ENCODE measurements at regions not wholly inside any gene's neighbourhood (a gene's known extent, or its start where the extent isn't known, plus 50 kb on each side); places are given as distances from the start of the nearest gene placed in this dataset.

- H3K27ac Mint-ChIP-seq: no peak overlapping the region
- H3K9me3 ChIP-seq (ENCODE audit: control insufficient read depth in 2 of 2, low read length in 2 of 2): no peaks in the 10 kb centered on the region
- DNase-seq (no peak), ATAC-seq (ENCODE audit: low read depth in 2 of 2) (no peak)
- no peaks in the 10 kb centered on the region for H3K27me3 Mint-ChIP-seq
- no peaks in the 10 kb centered on the region for H3K27me3 ChIP-seq (ENCODE audit: control insufficient read depth, insufficient read depth, low read length)
- H3K4me1 ChIP-seq (ENCODE audit: control insufficient read depth, insufficient read depth, low read length, poor library complexity, severe bottlenecking): no peaks in the 10 kb centered on the region
- H3K36me3 ChIP-seq (ENCODE audit: control insufficient read depth, insufficient read depth, low read length): no peaks in the 10 kb centered on the region
- no peaks in the 10 kb centered on the region for H3K36me3 Mint-ChIP-seq
- no peak overlapping the region for H3K27ac ChIP-seq (ENCODE audit: insufficient read depth, low read length, poor library complexity, severe bottlenecking)
- H3K4me3 ChIP-seq (ENCODE audit: low read depth, low read length): no peak overlapping the region
- H3K4me3 Mint-ChIP-seq: no peak overlapping the region
- H3K4me1 Mint-ChIP-seq: no peaks in the 10 kb centered on the region
- peaks cover 0 to 2% (median 1%) of the 10 kb centered on the region in 7 donors for H3K9me3 Mint-ChIP-seq
Observed at GRCh38 chr4:84019626-84020025, 479.5 kb downstream of the NKX6-1 start.

- no peaks in the 10 kb centered on the region for H3K9me3 ChIP-seq (ENCODE audit: control insufficient read depth in 2 of 2, low read length in 2 of 2)
- Mint-ChIP-seq H3K9me3 (peaks cover 0 to 12% (median 0%) of the 10 kb centered on the region in 7 donors), H3K27me3 (no peaks in the 10 kb centered on the region), H3K27ac (no peak overlapping the region), H3K4me1 (no peaks in the 10 kb centered on the region), H3K4me3 (no peak overlapping the region), H3K36me3 (no peaks in the 10 kb centered on the region)
- DNase-seq: no peak
- no peaks in the 10 kb centered on the region for H3K27me3 ChIP-seq (ENCODE audit: control insufficient read depth, insufficient read depth, low read length)
- ATAC-seq (ENCODE audit: low read depth in 2 of 2): no peak
- no peak overlapping the region for H3K4me3 ChIP-seq (ENCODE audit: low read depth, low read length)
- no peaks in the 10 kb centered on the region for H3K36me3 ChIP-seq (ENCODE audit: control insufficient read depth, insufficient read depth, low read length)
- H3K27ac ChIP-seq (ENCODE audit: insufficient read depth, low read length, poor library complexity, severe bottlenecking): no peak overlapping the region
- no peaks in the 10 kb centered on the region for H3K4me1 ChIP-seq (ENCODE audit: control insufficient read depth, insufficient read depth, low read length, poor library complexity, severe bottlenecking)
Observed at GRCh38 chr4:84003046-84003445, 467.1 kb downstream of the GPAT3 start.

- Mint-ChIP-seq H3K36me3 (no peaks in the 10 kb centered on the region), H3K4me3 (no peak overlapping the region), H3K4me1 (no peaks in the 10 kb centered on the region), H3K9me3 (peaks cover 0 to 5% (median 0%) of the 10 kb centered on the region in 7 donors), H3K27ac (no peak overlapping the region), H3K27me3 (no peaks in the 10 kb centered on the region)
- Histone ChIP-seq H3K27me3 (ENCODE audit: control insufficient read depth, insufficient read depth, low read length) (no peaks in the 10 kb centered on the region), H3K9me3 (ENCODE audit: control insufficient read depth in 2 of 2, low read length in 2 of 2) (no peaks in the 10 kb centered on the region), H3K36me3 (ENCODE audit: control insufficient read depth, insufficient read depth, low read length) (no peaks in the 10 kb centered on the region), H3K4me1 (ENCODE audit: control insufficient read depth, insufficient read depth, low read length, poor library complexity, severe bottlenecking) (no peaks in the 10 kb centered on the region), H3K27ac (ENCODE audit: insufficient read depth, low read length, poor library complexity, severe bottlenecking) (no peak overlapping the region), H3K4me3 (ENCODE audit: low read depth, low read length) (no peak overlapping the region)
- no peak for DNase-seq
- ATAC-seq (ENCODE audit: low read depth in 2 of 2): no peak
Observed at GRCh38 chr4:84001876-84002569, 466.1 kb downstream of the GPAT3 start.

GRCh38 chr4:83996254-83996653 is 460.3 kb downstream of the GPAT3 start:
- no peaks in the 10 kb centered on the region for H3K27me3 Mint-ChIP-seq
- no peaks in the 10 kb centered on the region for H3K4me1 ChIP-seq (ENCODE audit: control insufficient read depth, insufficient read depth, low read length, poor library complexity, severe bottlenecking)
- peaks cover 0 to 6% (median 0%) of the 10 kb centered on the region in 7 donors for H3K9me3 Mint-ChIP-seq
- H3K9me3 ChIP-seq (ENCODE audit: control insufficient read depth in 2 of 2, low read length in 2 of 2): no peaks in the 10 kb centered on the region
- H3K4me3 Mint-ChIP-seq: no peak overlapping the region
- H3K4me3 ChIP-seq (ENCODE audit: low read depth, low read length): no peak overlapping the region
- DNase-seq (no peak), ATAC-seq (ENCODE audit: low read depth in 2 of 2) (no peak)
- no peaks in the 10 kb centered on the region for H3K36me3 Mint-ChIP-seq
- H3K36me3 ChIP-seq (ENCODE audit: control insufficient read depth, insufficient read depth, low read length): no peaks in the 10 kb centered on the region
- no peak overlapping the region for H3K27ac ChIP-seq (ENCODE audit: insufficient read depth, low read length, poor library complexity, severe bottlenecking)
- H3K27ac Mint-ChIP-seq: no peak overlapping the region
- no peaks in the 10 kb centered on the region for H3K27me3 ChIP-seq (ENCODE audit: control insufficient read depth, insufficient read depth, low read length)
- no peaks in the 10 kb centered on the region for H3K4me1 Mint-ChIP-seq

- Histone ChIP-seq H3K4me3 (ENCODE audit: low read depth, low read length) (no peak overlapping the region), H3K4me1 (ENCODE audit: control insufficient read depth, insufficient read depth, low read length, poor library complexity, severe bottlenecking) (no peaks in the 10 kb centered on the region), H3K9me3 (ENCODE audit: control insufficient read depth in 2 of 2, low read length in 2 of 2) (no peaks in the 10 kb centered on the region), H3K27me3 (ENCODE audit: control insufficient read depth, insufficient read depth, low read length) (no peaks in the 10 kb centered on the region), H3K27ac (ENCODE audit: insufficient read depth, low read length, poor library complexity, severe bottlenecking) (no peak overlapping the region), H3K36me3 (ENCODE audit: control insufficient read depth, insufficient read depth, low read length) (no peaks in the 10 kb centered on the region)
- Mint-ChIP-seq H3K27ac (no peak overlapping the region), H3K9me3 (peaks cover 0 to 6% (median 0%) of the 10 kb centered on the region in 7 donors), H3K36me3 (no peaks in the 10 kb centered on the region), H3K4me3 (no peak overlapping the region), H3K4me1 (no peaks in the 10 kb centered on the region), H3K27me3 (no peaks in the 10 kb centered on the region)
- ATAC-seq (ENCODE audit: low read depth in 2 of 2): no peak
- peak in 1 of 3 donors; percentile 3 for DNase-seq
Observed at GRCh38 chr4:83993774-83994173, 457.9 kb downstream of the GPAT3 start.

GRCh38 chr4:83989835-83990234 is 453.9 kb downstream of the GPAT3 start:
- Histone ChIP-seq H3K27me3 (ENCODE audit: control insufficient read depth, insufficient read depth, low read length) (no peaks in the 10 kb centered on the region), H3K36me3 (ENCODE audit: control insufficient read depth, insufficient read depth, low read length) (no peaks in the 10 kb centered on the region), H3K4me3 (ENCODE audit: low read depth, low read length) (no peak overlapping the region), H3K4me1 (ENCODE audit: control insufficient read depth, insufficient read depth, low read length, poor library complexity, severe bottlenecking) (no peaks in the 10 kb centered on the region), H3K9me3 (ENCODE audit: control insufficient read depth in 2 of 2, low read length in 2 of 2) (no peaks in the 10 kb centered on the region), H3K27ac (ENCODE audit: insufficient read depth, low read length, poor library complexity, severe bottlenecking) (no peak overlapping the region)
- Mint-ChIP-seq H3K4me3 (no peak overlapping the region), H3K9me3 (peaks cover 0 to 7% (median 0%) of the 10 kb centered on the region in 7 donors), H3K27me3 (no peaks in the 10 kb centered on the region), H3K27ac (no peak overlapping the region), H3K4me1 (no peaks in the 10 kb centered on the region), H3K36me3 (no peaks in the 10 kb centered on the region)
- DNase-seq (no peak), ATAC-seq (ENCODE audit: low read depth in 2 of 2) (no peak)

GRCh38 chr4:83981156-83981555 is 445.2 kb downstream of the GPAT3 start:
- no peaks in the 10 kb centered on the region for H3K9me3 ChIP-seq (ENCODE audit: control insufficient read depth in 2 of 2, low read length in 2 of 2)
- H3K4me3 Mint-ChIP-seq: no peak overlapping the region
- no peak overlapping the region for H3K27ac ChIP-seq (ENCODE audit: insufficient read depth, low read length, poor library complexity, severe bottlenecking)
- ATAC-seq (ENCODE audit: low read depth in 2 of 2) (no peak), DNase-seq (no peak)
- H3K4me3 ChIP-seq (ENCODE audit: low read depth, low read length): no peak overlapping the region
- H3K36me3 ChIP-seq (ENCODE audit: control insufficient read depth, insufficient read depth, low read length): no peaks in the 10 kb centered on the region
- no peak overlapping the region for H3K27ac Mint-ChIP-seq
- H3K9me3 Mint-ChIP-seq: peaks cover 0 to 9% (median 0%) of the 10 kb centered on the region in 7 donors
- no peaks in the 10 kb centered on the region for H3K27me3 Mint-ChIP-seq
- no peaks in the 10 kb centered on the region for H3K4me1 ChIP-seq (ENCODE audit: control insufficient read depth, insufficient read depth, low read length, poor library complexity, severe bottlenecking)
- H3K4me1 Mint-ChIP-seq: no peaks in the 10 kb centered on the region
- H3K27me3 ChIP-seq (ENCODE audit: control insufficient read depth, insufficient read depth, low read length): no peaks in the 10 kb centered on the region
- H3K36me3 Mint-ChIP-seq: no peaks in the 10 kb centered on the region

- no peaks in the 10 kb centered on the region for H3K9me3 ChIP-seq (ENCODE audit: control insufficient read depth in 2 of 2, low read length in 2 of 2)
- Mint-ChIP-seq H3K27ac (no peak overlapping the region), H3K4me3 (no peak overlapping the region)
Observed at GRCh38 chr4:83979773-83980172, 443.9 kb downstream of the GPAT3 start.

More at GRCh38 chr4:83979773-83980172, 443.9 kb downstream of the GPAT3 start:
- Mint-ChIP-seq H3K27me3 (no peaks in the 10 kb centered on the region), H3K4me1 (no peaks in the 10 kb centered on the region), H3K36me3 (no peaks in the 10 kb centered on the region), H3K9me3 (peaks cover 0 to 9% (median 0%) of the 10 kb centered on the region in 7 donors)
- Histone ChIP-seq H3K27me3 (ENCODE audit: control insufficient read depth, insufficient read depth, low read length) (no peaks in the 10 kb centered on the region), H3K4me3 (ENCODE audit: low read depth, low read length) (no peak overlapping the region), H3K36me3 (ENCODE audit: control insufficient read depth, insufficient read depth, low read length) (no peaks in the 10 kb centered on the region), H3K27ac (ENCODE audit: insufficient read depth, low read length, poor library complexity, severe bottlenecking) (no peak overlapping the region), H3K4me1 (ENCODE audit: control insufficient read depth, insufficient read depth, low read length, poor library complexity, severe bottlenecking) (no peaks in the 10 kb centered on the region)
- DNase-seq (no peak), ATAC-seq (ENCODE audit: low read depth in 2 of 2) (no peak)

Measured in CD4-positive, CD25-positive, alpha-beta regulatory T cell (primary cell).